Fibroblast of upper back skin (primary cell): ENCODE measurements at regions not wholly inside any gene's neighbourhood (a gene's known extent, or its start where the extent isn't known, plus 50 kb on each side); places are given as distances from the start of the nearest gene placed in this dataset.

ENCODE experiments used
- DNase-seq: peaks from one replicate; pipeline ENCODE4 v3.0.0-alpha.2; 2013

DNA sequence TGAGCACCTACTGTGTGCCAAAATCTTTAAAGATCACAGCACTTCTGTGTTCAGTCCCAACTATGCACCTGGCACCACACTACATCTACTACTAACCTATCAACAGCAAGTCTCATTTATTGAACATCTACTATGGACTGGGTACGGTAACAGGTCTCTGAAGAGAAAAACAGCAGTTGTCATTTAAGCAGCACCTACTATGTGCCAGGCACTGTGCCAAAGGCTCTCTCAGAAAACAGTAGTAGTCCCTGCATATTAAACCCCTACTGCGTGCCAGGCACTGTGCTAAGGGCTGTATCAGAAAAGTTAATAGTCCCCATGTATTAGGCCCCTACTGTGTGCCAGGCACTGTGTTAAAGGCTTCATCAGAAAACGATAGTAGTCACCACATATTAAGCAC lies 106.2 kb downstream of the PTPRS start:
- no peak for DNase-seq

DNA sequence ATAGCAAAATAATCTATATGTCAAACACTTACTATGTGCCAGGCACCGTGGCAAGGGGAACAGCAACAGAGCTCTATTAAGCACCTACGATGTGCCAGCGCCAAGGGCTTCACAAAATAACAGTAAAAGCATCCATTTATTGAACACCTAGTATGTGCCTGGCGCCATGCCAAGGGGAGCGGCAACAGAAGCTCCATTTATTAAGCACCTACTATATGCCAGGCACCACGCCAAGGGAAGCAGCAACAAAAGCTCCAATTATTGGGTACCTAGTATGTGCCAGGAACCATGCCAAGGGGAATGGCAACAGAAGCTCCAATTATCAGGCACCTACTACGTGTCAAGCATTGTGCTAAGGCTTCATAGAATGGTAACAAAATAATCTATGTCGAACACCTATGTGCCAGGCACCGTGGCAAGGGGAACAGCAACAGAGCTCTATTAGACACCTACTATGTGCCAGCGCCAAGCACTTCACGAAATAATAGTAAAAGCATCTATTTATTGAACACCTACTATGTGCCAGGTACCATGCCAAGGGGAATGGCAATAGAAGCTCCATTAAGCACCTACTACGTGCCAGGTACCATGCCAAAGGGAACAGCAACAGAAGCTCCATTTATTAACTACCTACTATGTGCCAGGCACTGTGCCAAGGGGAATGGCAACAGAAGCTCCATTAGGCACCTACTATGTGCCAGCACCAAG lies 107.7 kb downstream of the PTPRS start:
- DNase-seq: no peak

DNA sequence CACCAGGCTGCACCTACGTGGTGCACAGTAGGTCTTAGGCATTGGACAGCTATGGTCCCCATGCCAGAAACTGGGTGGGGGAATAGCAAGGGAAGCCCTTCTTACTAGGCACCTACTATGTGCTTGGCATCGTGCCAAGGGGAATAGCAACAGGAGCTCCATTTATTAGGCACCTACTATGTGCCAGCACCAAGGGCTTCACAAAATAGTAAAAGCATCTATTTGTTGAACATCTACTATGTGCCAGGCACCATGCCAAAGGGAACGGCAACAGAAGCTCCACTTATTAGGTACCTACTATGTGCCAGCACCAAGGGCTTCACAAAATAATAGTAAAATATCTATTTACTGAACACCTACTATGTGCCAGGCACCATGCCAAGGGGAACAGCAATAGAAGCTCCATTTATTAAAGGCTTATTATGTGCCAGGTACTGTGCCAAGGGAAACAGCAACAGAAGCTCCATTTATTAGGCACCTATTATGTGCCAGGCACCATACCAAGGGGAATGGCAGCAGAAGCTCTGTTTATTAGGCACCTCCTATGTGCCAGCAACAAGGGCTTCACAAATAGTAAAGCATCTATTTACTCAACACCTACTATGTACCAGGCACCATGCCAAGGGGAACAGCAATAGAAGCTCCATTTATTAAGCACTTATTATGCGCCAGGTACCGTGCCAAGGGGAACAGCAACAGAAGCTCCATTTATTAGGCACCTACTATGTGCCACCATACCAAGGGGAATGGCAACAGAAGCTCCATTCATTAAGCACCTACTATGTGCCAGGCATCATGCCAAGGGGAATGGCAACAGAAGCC lies 108.5 kb downstream of the PTPRS start:
- DNase-seq: no peak

DNA sequence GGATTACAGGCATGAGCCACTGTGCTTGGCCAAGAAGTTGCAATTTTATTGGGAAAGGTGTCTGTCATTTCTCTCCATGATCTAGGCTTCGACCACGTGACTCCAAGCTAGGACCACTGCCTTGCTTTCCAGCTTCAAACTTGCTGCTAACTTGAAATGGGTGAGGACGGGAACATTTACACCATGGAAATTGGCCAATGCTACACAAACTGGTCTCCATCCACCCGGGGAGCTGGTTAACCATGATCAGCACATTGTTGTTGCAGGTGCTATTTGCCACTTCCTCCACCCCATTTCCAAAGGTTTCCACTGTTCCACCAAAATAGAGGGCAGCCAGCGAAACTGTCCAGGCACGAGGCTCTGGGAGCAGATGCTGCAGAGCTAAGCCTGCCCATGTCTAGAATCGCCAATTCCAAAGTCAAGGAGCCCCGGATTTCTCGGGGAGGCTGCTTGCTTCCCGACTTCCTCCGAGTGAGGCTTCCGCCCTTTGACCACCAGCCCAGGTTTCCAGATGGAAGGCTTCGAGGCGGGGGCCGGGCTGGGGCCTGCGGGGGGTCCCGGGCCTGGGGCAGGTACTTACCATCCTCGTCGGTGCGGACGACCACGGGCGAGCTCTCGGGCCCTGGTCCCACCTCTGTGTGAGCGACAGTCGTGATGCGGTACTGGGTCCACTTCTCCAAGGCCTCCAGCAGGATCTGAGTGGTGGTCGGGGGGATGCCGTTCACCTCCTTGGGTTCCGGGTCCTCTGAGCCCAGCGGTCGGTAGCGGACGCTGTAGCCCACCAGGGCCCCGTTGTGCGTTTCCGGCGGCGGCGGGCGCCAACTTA lies 109.7 kb downstream of the PTPRS start:
- no peak for DNase-seq

DNA sequence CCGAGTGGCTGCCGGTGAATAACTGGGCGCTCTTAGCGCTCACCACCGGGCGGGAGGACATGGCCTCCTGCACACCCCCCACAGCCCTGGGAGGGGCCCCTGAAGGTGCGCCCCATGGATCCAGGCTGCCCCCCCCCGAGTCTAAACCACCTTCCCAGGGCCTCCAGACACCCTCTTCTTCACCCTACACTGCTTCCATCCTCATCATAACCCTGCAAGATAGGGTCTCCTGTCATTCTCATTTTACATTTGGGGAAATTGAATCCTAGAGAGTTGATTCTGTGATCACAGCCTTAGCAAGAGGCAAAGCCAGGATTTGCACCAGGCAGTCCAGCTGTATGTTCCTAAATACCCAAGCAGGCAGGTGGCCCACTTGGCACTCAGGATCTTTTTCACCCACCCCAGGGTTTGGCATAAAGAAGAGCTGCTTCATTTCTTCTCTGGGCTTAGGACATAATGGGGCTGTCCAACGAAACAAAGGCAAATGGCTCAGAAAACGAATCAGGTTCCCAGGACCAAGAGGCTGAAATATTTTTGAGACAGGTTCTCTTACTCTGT lies 110.8 kb downstream of the PTPRS start:
- no peak for DNase-seq

DNA sequence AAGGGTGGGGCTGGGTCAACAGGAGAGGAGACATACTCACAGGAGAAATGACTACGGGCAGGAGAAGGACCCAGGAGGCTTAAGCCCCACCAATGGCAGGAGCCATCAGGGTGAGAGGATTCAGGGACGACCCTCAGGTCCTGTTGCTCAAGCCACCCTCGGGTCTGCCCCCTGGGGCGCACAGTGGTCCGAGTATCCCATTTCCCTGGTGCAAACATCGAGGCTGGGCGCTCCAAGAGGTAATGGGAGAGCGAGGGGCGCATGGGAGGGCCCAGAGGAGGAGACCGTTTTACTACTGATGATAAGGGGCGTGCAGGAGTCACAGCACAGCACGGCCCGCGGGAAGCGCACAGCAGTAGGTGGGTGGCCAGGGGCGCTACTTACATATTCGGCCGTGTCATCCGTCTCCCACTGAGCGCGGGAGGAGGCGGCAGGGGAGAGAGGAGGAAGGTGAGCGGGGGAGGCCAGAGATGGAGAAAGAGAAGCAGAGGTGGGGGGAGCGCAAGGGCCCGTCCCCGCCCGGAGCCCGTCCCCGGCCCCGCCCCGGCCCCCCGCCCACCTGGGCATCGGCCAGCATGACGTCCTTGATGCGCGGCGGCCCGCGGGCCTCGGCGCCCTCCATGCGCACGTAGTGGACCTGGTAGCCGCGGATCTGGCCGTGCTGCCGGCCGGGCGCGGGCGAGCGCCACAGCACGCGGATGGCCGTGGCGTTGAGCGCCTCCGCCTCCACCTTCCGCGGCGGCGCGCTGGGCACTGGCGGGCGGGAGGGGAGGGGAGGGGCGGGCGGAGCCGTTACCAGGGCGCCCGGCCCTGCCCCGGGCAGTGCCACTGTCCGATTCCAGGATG lies 111.5 kb downstream of the PTPRS start:
- DNase-seq: no peak

DNA sequence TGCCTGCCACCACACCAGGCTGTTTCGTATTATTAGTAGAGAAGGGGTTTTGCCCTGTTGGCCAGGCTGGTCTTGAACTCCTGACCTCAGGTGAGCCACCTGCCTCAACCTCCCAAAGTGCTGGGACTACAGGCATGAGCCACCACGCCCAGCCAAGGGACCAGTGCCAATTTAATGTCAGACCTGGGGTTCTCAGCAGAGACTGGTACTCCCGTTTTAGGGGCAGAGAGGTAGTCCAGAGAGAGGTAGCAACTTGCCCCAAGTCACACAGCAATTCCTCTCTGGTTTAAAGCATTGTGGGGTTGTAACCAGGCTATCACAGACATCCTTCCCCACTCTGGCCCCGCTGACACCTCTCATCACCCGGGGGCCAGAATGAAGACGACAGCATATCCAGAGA lies 112.1 kb downstream of the PTPRS start:
- no peak for DNase-seq

DNA sequence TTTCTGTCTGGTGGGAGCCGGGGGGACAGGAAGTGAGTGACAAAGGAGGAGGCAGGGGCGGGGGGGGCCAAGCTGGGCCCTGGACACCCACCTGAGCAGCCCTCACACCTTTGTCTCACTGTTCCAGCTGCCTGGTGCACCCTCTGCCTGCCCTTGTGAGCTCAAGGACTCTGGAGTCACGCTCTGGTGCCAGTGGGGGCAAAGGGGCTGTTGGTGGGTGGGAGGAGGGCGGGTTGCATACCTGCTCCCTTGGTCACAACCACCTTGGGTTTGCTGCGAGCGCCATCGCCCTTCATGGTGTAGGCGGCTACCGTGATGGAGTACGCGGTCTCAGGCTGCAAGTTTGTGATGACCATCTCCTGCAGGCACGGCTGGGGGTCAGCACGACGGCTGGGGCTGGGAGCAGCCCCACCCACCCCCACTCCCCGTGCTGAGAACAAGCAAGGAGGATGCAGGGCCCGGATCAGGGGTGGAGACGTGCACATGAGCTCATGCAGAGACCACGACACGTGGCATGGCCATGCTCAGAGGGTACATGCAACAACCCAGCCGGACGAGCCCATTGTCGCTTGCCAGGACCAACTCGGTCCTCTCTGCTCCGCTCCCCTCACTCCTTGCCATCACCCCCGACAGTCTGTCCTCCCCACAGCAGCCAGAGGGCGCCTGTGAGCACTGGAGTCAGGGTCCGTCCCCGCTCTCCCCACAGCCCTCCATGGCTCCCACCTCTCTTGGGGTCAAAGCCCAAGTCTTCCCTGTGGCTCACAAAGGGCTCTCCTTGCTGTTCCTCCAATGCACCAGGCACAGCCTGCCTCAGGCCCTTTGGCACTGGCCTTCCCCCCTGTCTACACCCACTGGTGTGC lies 114.9 kb downstream of the PTPRS start:
- no peak for DNase-seq

DNA sequence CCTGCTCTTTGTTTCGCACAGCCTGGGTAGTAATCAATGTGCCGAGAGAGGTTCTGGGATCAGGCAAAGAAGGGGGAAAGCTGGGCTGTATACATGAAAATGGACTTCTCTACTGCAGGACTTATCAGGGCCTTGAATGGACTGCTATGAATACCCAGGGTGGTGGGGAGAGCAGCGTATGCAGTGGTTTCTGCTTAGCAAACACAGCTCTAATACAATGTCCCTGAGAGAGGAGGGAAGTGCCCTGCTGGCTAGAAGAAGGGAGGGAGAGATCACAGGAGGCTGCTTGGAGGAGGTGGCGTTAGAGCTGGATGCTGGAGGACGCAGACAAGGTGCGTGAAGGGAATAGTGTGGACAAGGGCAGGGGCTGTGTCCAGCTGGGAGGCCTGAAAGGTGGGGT lies 116.1 kb downstream of the PTPRS start:
- no peak for DNase-seq

DNA sequence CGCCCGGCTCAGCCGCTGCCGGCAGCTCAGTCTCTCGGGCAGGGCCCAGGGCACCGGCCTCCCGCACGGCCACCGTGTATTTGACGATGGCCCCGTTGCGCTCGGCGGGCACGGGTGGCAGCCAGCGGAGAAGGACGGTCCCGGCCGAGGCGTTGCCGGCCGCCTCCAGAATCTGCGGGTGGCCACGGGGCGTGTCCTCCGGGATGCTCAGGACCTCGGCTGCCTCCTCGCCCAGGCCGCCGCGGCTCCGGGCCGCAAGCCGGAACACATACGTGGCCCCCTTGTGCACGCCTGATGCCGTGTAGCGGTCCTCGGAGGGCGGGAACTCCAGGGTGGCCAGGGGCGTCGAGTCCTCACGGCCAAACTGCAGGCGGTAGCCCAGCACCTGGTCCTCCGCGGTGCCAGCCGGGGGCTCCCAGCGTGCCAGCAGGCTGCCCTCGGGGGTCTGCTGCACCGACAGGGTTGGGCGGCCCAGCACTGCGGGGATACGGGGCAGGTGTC lies 117.7 kb downstream of the PTPRS start:
- DNase-seq: no peak

DNA sequence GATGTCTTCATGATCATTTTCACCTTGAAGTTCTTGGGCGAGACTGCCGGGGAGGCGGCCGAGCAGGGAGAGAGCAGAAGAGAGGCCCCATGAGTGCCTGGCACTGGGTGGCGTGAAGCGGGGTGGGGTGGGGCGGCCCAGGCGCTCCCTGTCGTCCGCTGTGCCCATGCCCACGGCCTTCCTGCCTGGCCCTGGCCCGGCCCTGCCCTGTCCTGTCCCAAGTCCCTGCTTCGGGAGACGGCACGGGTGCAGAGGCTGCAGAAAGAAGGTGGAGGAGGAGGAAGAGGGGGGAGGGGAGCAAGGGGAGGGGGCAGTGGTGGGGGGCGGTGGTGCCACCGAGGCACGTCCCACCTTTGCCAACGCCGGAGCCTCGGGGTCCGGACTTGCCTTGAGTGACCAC lies 118.4 kb downstream of the PTPRS start:
- DNase-seq: no peak

DNA sequence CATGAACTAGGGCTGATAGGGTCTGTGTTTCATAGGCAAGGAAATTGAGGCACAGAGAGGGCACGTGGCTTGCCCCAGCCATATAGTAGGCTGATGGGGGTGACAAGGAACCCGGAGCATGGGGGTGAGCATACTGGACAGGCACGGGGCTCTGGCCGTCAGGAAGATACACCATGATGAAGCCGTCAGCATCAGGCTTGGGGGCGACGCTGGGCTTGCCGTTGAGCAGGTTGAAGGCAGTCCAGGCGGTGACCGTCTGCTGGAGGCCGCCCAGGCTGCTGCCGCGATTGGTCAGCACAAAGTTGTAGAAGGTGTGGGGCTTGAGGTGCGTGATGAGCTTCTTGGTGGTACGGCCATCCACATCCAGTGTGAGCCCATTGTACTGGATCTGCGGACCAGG lies 119.7 kb downstream of the PTPRS start:
- DNase-seq: no peak

DNA sequence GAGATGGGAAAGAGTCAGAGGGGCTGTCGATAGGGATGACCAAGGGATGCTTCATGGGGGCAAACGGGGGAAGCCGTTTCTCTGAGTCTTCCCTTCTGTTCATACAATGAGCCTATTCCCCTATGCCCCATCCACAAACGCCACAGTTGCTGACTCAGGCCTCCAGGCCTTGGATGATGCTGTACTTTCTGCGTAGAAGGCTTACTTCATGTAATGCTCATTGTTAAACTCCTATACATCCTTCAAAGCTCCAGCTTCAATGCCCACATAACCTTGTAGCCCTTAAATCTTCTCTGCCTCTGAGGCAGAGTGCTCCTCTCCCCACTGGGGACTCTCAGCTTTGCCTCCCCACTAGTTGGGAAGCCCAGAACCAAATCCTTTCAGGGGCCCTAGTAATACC lies 120.3 kb downstream of the PTPRS start:
- no peak for DNase-seq

DNA sequence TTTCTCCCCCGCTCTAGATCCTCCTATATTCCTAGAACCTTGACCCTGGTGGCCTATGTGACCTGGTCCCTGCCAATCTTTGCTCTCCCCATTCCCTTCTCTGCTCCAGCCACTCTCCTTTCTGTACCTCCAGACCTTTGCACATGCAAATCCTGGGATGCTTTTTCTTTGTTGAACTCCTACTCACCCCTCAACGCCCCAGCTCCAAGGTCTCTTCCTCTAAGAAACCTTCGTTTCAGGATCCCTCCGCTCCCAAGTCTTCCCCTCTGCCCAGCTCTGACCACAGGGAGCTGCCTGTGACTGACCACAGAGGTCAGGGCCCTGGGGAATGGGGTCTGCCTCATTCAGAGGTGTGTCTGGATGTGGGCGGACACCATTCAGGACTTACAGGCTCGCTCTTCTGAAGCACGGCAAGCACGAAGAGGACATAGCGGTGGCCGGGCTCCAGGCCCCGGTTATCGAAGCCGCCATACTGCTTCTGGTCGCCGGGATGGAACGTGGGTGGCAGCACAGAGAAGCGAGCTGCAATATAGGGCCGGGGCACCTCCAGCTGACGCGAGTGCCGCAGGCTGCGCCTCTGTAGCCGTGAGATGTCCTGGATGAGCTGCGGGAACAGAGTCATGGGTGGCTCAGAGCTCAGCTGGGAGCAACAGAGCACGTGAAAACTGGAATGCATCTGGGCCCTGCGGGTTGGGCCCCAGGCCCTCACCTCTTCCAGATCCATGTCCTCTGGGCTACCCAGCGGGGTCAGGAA lies 120.9 kb downstream of the PTPRS start:
- DNase-seq: no peak

DNA sequence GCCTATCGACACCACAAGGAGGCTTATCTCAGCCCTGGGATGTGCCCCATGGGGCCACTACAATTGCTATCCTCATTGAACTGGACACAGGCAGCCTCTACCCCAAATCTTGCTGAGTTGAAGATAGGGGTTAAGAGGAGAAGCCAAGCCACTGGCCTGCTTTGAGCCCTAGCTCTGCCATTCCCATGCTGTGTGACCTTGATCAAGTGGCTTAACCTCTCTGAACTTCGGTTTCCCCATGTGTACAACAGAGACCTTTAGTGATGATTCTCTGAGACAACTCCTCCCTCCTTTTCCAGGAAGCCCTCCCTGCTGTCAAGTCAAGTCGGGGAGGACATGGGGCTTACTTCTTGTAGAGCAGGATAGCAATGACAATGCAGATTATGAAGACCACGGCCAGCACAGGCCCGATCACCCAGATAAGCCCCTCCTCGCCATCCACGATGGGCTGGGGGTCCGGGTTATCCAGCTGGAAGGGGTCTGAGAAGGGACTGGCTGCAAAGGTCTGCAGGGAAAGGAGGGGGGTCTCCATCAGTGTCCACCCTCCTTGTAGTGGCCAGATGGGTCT lies 121.6 kb downstream of the PTPRS start:
- no peak for DNase-seq

DNA sequence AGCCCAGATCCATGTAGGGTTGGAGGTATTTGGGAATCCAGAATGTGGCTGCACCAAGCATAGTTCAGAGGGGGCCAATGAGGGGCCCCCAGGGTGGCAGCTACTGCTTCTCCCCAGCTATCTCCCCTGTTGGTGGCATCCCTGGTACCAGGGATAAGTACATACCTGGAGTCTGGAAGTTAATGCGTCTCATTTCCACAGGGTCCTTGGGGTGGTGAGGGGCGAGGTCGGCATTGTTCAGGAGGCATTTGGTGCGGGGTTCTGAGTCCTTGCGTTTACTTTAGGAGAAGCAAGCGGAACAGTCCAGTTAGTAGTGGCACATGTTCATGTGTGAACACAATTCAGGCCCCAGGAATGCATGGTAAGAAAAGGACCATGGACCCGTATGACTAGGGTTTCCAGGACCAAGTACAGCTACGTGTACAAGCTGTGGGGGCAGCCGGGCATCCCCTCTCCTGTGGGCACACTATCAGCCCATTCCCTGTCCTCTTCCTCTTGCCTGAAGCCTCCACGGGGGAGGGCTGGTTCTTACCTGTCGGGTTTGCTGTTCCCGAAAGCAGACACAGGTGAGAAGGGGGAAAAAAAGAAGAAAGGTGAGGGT lies 122.3 kb downstream of the PTPRS start:
- no peak for DNase-seq

DNA sequence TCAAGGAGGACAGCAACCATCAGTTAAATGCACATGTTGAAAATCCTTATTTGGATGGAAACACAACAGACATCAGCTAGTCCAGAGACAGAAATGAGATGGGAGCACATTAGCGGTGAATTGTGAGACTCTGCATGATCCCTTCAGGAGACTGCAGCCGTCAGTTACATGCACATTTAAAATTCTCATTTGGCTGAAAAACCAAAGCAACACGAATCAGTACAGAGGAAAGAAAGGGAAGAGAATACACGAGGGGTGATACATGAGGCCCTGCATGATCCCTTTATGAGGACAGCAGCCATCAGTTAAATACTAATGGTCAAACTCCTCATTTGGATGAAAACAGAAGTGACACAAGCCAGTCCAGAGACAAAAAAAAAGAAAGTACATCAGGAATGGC lies 123.4 kb downstream of the PTPRS start:
- no peak for DNase-seq

DNA sequence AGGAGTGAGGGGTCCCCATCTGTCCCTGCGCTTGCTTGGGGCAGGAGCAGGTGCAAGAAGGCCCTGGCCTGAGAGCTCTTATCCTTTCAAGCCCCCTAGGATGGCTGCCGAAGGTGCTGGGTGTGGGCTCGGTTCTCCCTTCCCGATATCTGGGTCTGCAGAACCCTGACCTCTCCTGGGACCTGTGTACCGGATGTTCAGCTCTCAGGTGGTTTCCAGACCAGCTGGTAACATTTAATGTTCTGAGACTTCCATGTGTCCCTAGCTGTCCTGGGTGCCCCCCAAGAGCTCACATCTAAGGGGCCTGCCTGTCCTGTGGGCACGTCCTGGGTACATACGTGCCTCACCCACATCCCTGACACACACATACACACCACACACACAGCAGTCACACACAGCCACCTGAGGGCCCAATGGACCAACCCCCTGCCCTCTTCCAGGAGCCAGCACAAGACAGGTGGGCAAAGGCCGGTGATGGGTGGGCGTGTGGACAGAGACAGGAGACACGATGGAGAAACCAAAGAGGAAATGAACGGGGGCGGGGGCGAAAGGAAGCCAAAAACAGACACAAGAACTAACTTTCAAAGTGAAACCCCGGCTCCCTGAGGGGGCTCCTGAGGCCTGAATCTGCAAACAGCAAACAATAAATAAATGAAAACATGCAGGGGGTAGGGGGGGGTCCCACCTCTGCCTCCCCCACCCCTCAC lies 124.3 kb downstream of the PTPRS start:
- no peak for DNase-seq

DNA sequence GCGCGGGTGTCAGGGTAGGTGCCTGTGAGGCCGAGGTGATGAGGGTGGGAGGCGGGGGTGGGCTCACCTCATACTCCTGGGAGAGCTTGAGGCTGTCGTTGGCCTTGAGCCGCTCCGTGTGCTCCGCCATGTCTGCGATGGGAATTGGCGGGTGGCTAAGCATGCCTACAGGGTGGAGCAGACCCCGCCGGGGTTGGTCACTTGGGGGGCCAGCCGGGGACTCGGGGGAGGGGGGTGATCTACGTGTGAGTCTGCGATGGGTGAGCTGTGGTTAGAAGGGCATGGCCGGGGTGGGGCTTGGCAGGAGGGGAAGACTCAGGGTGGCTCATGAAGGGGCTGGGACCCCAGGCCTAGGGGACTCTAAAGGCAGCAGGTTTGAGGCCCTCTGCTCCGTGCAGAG lies 125.2 kb downstream of the PTPRS start:
- no peak for DNase-seq
